H1 (cell line): ENCODE measurements at regions not wholly inside any gene's neighbourhood (a gene's known extent, or its start where the extent isn't known, plus 50 kb on each side); places are given as distances from the start of the nearest gene placed in this dataset.

ENCODE experiments used
- CTCF ChIA-PET: fragments of 300-600 bp; sonication (Branson Sonifier 250); formaldehyde crosslinking; loops from one replicate; lab custom pipeline; 2021; ENCODE audit not compliant: partially characterized antibody; lab: Charles Lee
- POLR2A ChIA-PET: fragments of 300-600 bp; sonication (Branson Sonifier 250); formaldehyde crosslinking; loops from one replicate; lab custom pipeline; 2021; ENCODE audit warnings: inconsistent platforms; ENCODE audit not compliant: partially characterized antibody; lab: Charles Lee
- DNase-seq, 2 experiments: peaks; one replicate each; pipeline versions ENCODE4 v3.0.0 to v3.0.0-alpha.2; 2010 to 2022; ENCODE audit warnings: low spot score in 2 of 2, low read depth in 1 of 2, mixed read lengths in 1 of 2
- FAIRE-seq: peaks from 2 replicates; lab custom pipeline; 2011; peaks lifted over from hg19 to GRCh38; lab: Jason Lieb, UNC
- H2AFZ ChIP-seq: 2 replicates; pipeline ENCODE4 v1.8.1; 2012; ENCODE audit warnings: low read length, inconsistent platforms
- H2AK5ac ChIP-seq: 2 replicates; pipeline ENCODE4 v1.6.1; 2013; ENCODE audit warnings: low read depth, low read length
- H2BK120ac ChIP-seq: replicated peaks from 2 replicates; pipeline ENCODE3; 2013; ENCODE audit warnings: low read depth, low read length, inconsistent platforms
- H2BK12ac ChIP-seq: 2 replicates; pipeline ENCODE4 v1.6.1; 2013; ENCODE audit warnings: low read depth, low read length
- H2BK15ac ChIP-seq: 2 replicates; pipeline ENCODE4 v1.6.1; 2013; ENCODE audit warnings: low read length
- H2BK20ac ChIP-seq: 2 replicates; pipeline ENCODE4 v1.6.1; 2013; ENCODE audit warnings: low read length
- H2BK5ac ChIP-seq: 2 replicates; pipeline ENCODE4 v1.6.1; 2013; ENCODE audit warnings: low read depth, low read length
- H3K14ac ChIP-seq: 2 replicates; pipeline ENCODE4 v1.6.1; 2013; ENCODE audit warnings: inconsistent platforms; ENCODE audit not compliant: insufficient read length
- H3K18ac ChIP-seq: 2 replicates; pipeline ENCODE4 v1.6.1; 2013; ENCODE audit warnings: low read length; ENCODE audit errors: extremely low read depth
- H3K23ac ChIP-seq: 2 replicates; pipeline ENCODE4 v1.6.1; 2013; ENCODE audit warnings: inconsistent platforms; ENCODE audit not compliant: insufficient read length
- H3K23me2 ChIP-seq: 2 replicates; pipeline ENCODE4 v1.6.1; 2013; ENCODE audit warnings: low read depth, low read length
- H3K27ac ChIP-seq: 2 replicates; pipeline ENCODE4 v1.6.1; 2011; ENCODE audit warnings: low read depth, low read length, inconsistent platforms
- H3K27me3 ChIP-seq, 4 experiments: replicated peaks in 1 of 4; 1 replicate in 1 of 4; 2 replicates in 3 of 4; pipeline versions ENCODE4 v1.6.1 to v1.8.1; 2011 to 2013; ENCODE audit warnings: low read length in 3 of 4, mild to moderate bottlenecking in 3 of 4, inconsistent platforms in 2 of 4, mixed read lengths in 2 of 4, moderate library complexity in 1 of 4; ENCODE audit not compliant: control insufficient read depth in 3 of 4, insufficient read depth in 3 of 4; ENCODE audit errors: extremely low read depth in 1 of 4
- H3K36me3 ChIP-seq, 4 experiments: 2 replicates each; pipeline versions ENCODE4 v1.6.1 to v1.8.1; 2011 to 2013; ENCODE audit warnings: mild to moderate bottlenecking in 4 of 4, low read length in 3 of 4, moderate library complexity in 2 of 4, control low read depth in 1 of 4, inconsistent platforms in 1 of 4; ENCODE audit not compliant: insufficient read depth in 4 of 4, control insufficient read depth in 2 of 4
- H3K4ac ChIP-seq: replicated peaks from 2 replicates; pipeline ENCODE3; 2013; ENCODE audit warnings: low read length, low read depth, mixed read lengths, inconsistent platforms; ENCODE audit not compliant: insufficient read length
- H3K4me1 ChIP-seq, 4 experiments: replicated peaks in 1 of 4; 1 replicate in 1 of 4; 2 replicates in 3 of 4; pipeline versions ENCODE4 v1.6.1 to v1.8.1; 2011 to 2013; ENCODE audit warnings: low read length in 3 of 4, inconsistent platforms in 2 of 4, mixed read lengths in 1 of 4; ENCODE audit not compliant: insufficient read depth in 4 of 4, control insufficient read depth in 3 of 4
- H3K4me2 ChIP-seq, 2 experiments: 2 replicates each; pipeline versions ENCODE4 v1.6.1 to v1.8.1; 2011 to 2013; ENCODE audit warnings: low read depth in 2 of 2, low read length in 2 of 2, control low read depth in 1 of 2, inconsistent platforms in 1 of 2, mild to moderate bottlenecking in 1 of 2; ENCODE audit not compliant: insufficient read depth in 1 of 2
- H3K4me3 ChIP-seq, 4 experiments: fragments of 200-600, 300-600 bp in 1 of 4; sonication (generic), shearing (Covaris generic), sonication (Bioruptor Twin) in 1 of 4; 2 replicates each; pipeline versions ENCODE4 v1.5.1 to v1.8.1; 2011 to 2016; ENCODE audit warnings: low read length in 4 of 4, low read depth in 3 of 4, control low read depth in 2 of 4, inconsistent platforms in 2 of 4, mild to moderate bottlenecking in 2 of 4, mixed read lengths in 1 of 4, moderate library complexity in 1 of 4; ENCODE audit not compliant: insufficient read depth in 2 of 4; ENCODE audit errors: extremely low read depth in 1 of 4
- H3K56ac ChIP-seq: replicated peaks from 2 replicates; pipeline ENCODE3; 2013; ENCODE audit warnings: low read depth, mild to moderate bottlenecking, mixed read lengths, low read length, inconsistent platforms; ENCODE audit not compliant: insufficient read length
- H3K79me1 ChIP-seq: 2 replicates; pipeline ENCODE4 v1.6.1; 2013; ENCODE audit warnings: low read depth, low read length, control low read depth
- H3K79me2 ChIP-seq, 2 experiments: 2 replicates each; pipeline versions ENCODE4 v1.6.1 to v1.8.1; 2012 to 2013; ENCODE audit warnings: low read length in 2 of 2, mild to moderate bottlenecking in 2 of 2, inconsistent platforms in 1 of 2; ENCODE audit not compliant: insufficient read depth in 2 of 2, control insufficient read depth in 1 of 2
- H3K9ac ChIP-seq, 4 experiments: replicated peaks in 1 of 4; 1 replicate in 1 of 4; 2 replicates in 3 of 4; pipeline versions ENCODE4 v1.6.1 to v1.8.1; 2011 to 2013; ENCODE audit warnings: low read depth in 3 of 4, low read length in 3 of 4, control low read depth in 2 of 4, mild to moderate bottlenecking in 2 of 4, moderate library complexity in 2 of 4, inconsistent platforms in 1 of 4; ENCODE audit errors: extremely low read depth in 1 of 4
- H3K9me3 ChIP-seq, 2 experiments: 2 replicates each; pipeline versions ENCODE4 v1.6.1 to v1.8.1; 2012 to 2013; ENCODE audit warnings: mild to moderate bottlenecking in 2 of 2, moderate library complexity in 2 of 2, control low read depth in 1 of 2, inconsistent platforms in 1 of 2, low read depth in 1 of 2, low read length in 1 of 2, mixed read lengths in 1 of 2; ENCODE audit not compliant: insufficient read depth in 2 of 2
- H4K20me1 ChIP-seq, 2 experiments: replicated peaks in 1 of 2; 2 replicates each; pipeline versions ENCODE3 to v1.8.1; 2011 to 2013; ENCODE audit warnings: inconsistent platforms in 2 of 2, low read length in 2 of 2, mild to moderate bottlenecking in 1 of 2; ENCODE audit not compliant: insufficient read depth in 2 of 2, control insufficient read depth in 1 of 2
- H4K5ac ChIP-seq: 2 replicates; pipeline ENCODE4 v1.6.1; 2013; ENCODE audit warnings: low read length, low read depth, mixed read lengths, inconsistent platforms; ENCODE audit not compliant: insufficient read length
- H4K8ac ChIP-seq: 2 replicates; pipeline ENCODE4 v1.8.0; 2013; ENCODE audit warnings: mild to moderate bottlenecking, moderate library complexity, low read length, inconsistent platforms; ENCODE audit not compliant: insufficient read depth; ENCODE audit errors: extremely low read depth
- H4K91ac ChIP-seq: replicated peaks from 2 replicates; pipeline ENCODE3; 2013; ENCODE audit warnings: low read length, mixed read lengths, inconsistent platforms; ENCODE audit not compliant: insufficient read length
- BCL11A ChIP-seq, 2 experiments: IDR thresholded peaks; one replicate each; pipeline ENCODE4 v1.6.1; 2011; ENCODE audit warnings: low read depth in 2 of 2, low read length in 2 of 2, mild to moderate bottlenecking in 2 of 2
- CTBP2 ChIP-seq: IDR thresholded peaks from 2 replicates; pipeline ENCODE4 v1.7.0; 2011; ENCODE audit warnings: borderline replicate concordance, mild to moderate bottlenecking, moderate library complexity, mixed read lengths, low read length; ENCODE audit not compliant: insufficient read depth, insufficient read length
- HDAC2 ChIP-seq, 2 experiments: fragments of 300-600 bp in 1 of 2; sonication (generic) in 1 of 2; IDR thresholded peaks; 2 replicates each; pipeline ENCODE4 v1.6.1; 2011 to 2012; ENCODE audit warnings: low read depth in 2 of 2, low read length in 2 of 2, mild to moderate bottlenecking in 2 of 2, moderate library complexity in 2 of 2, borderline replicate concordance in 1 of 2, inconsistent platforms in 1 of 2
- KDM4A ChIP-seq: IDR thresholded peaks from one replicate; pipeline ENCODE4 v1.7.1; 2012; ENCODE audit warnings: low read depth, mild to moderate bottlenecking, moderate library complexity, low read length, inconsistent platforms; ENCODE audit not compliant: severe bottlenecking
- POLR2AphosphoS5 ChIP-seq: IDR thresholded peaks from 2 replicates; pipeline ENCODE4 v1.6.1; 2011; ENCODE audit warnings: low read depth, low read length
- RBBP5 ChIP-seq: IDR thresholded peaks from 2 replicates; pipeline ENCODE4 v1.7.1; 2012; ENCODE audit warnings: low read depth, mild to moderate bottlenecking, inconsistent platforms, low read length, moderate library complexity, borderline replicate concordance
- SP1 ChIP-seq: IDR thresholded peaks from 2 replicates; pipeline ENCODE4 v1.6.1; 2011; ENCODE audit warnings: low read depth, low read length
- WGBS, 2 experiments: shearing (Covaris generic) in 1 of 2; methylation state at CpG; one replicate each; pipeline versions ENCODE4 v1.1.6 to v1.1.7; 2013 to 2015; ENCODE audit warnings: low lambda C conversion rate in 2 of 2, mixed read lengths in 2 of 2, inconsistent platforms in 1 of 2, low coverage in 1 of 2, missing lambda C conversion rate in 1 of 2; ENCODE audit not compliant: insufficient replicate concordance in 2 of 2, insufficient coverage in 1 of 2, insufficient read length in 1 of 2; ENCODE audit errors: extremely low coverage in 1 of 2, missing lambda C conversion rate in 1 of 2; 5-methylcytosine and 5-hydroxymethylcytosine counted together

- H4K91ac ChIP-seq: no peak overlapping the region
- H4K8ac ChIP-seq: no peak overlapping the region
- no peak overlapping the region for H2BK5ac ChIP-seq
- H2BK120ac ChIP-seq: no peak overlapping the region
- no peak overlapping the region for H3K4me3 ChIP-seq
- ChIA-PET POLR2A (no interaction called here), CTCF (interaction anchor here (1.4 kb wide), 1 partner anchor 13 kb away, joined by 4 read pairs; no protein-coding TSS in a partner anchor)
- TF ChIP-seq HDAC2 (IDR thresholded peaks at IDR 0.05; ENCODE audit: borderline replicate concordance in 1 of 2, low read depth in 2 of 2, low read length in 2 of 2): no peak
- no peak for TF ChIP-seq KDM4A
- no peak for TF ChIP-seq RBBP5
- no peak for TF ChIP-seq POLR2AphosphoS5
- no peak for TF ChIP-seq BCL11A (IDR thresholded peaks at IDR 0.05; ENCODE audit: low read depth in 2 of 2, low read length in 2 of 2)
- no peak for TF ChIP-seq CTBP2
- TF ChIP-seq SP1: no peak
- no peak overlapping the region for H3K23ac ChIP-seq
- no peaks in the 10 kb centered on the region for H3K23me2 ChIP-seq
- DNase-seq (no peak), FAIRE-seq (no peak)
- no peak overlapping the region for H2AFZ ChIP-seq
- no peaks in the 10 kb centered on the region for H4K20me1 ChIP-seq
- no peak overlapping the region for H3K56ac ChIP-seq
- no peak overlapping the region for H3K18ac ChIP-seq
- H3K79me2 ChIP-seq: no peaks in the 10 kb centered on the region
- no peaks in the 10 kb centered on the region for H3K27me3 ChIP-seq
- no peak overlapping the region for H3K9ac ChIP-seq
- H2AK5ac ChIP-seq: no peak overlapping the region
- no peaks in the 10 kb centered on the region for H3K9me3 ChIP-seq
- H3K27ac ChIP-seq: no peak overlapping the region
- no peaks in the 10 kb centered on the region for H3K36me3 ChIP-seq
- no peak overlapping the region for H3K4me2 ChIP-seq
- H3K79me1 ChIP-seq: no peaks in the 10 kb centered on the region
- H2BK12ac ChIP-seq: no peak overlapping the region
- no peak overlapping the region for H4K5ac ChIP-seq
- H3K14ac ChIP-seq: no peak overlapping the region
- no peak overlapping the region for H2BK15ac ChIP-seq
- 89% methylated on average over 4 of the region's 4 CpGs; no CpG with 5 or more reads in 1 of the 2 experiments for WGBS, 2 experiments
- no peaks in the 10 kb centered on the region for H3K4me1 ChIP-seq
- no peak overlapping the region for H2BK20ac ChIP-seq
- no peak overlapping the region for H3K4ac ChIP-seq
These were observed 51.7 kb upstream of the HSF2 start for GRCh38 chr6:122347751-122348150.
